A204.1 (cell line): ENCODE measurements at regions not wholly inside any gene's neighbourhood (a gene's known extent, or its start where the extent isn't known, plus 50 kb on each side); places are given as distances from the start of the nearest gene placed in this dataset.
"Not testable (repeated sequence)": the region's sequence is repeated elsewhere in the genome, so short reads cannot be mapped to it uniquely, and the experiment has no call there.

Experiments used
- FAIRE-seq: peaks from 2 replicates; lab custom pipeline; 2012; peaks lifted over from hg19 to GRCh38; lab: Jason Lieb, UNC

GRCh38 chr4:38385093-38386004, 278.6 kb upstream of the KLF3 start:
- FAIRE-seq, result no peak

GRCh38 chr4:38386005-38386551, 277.9 kb upstream of the KLF3 start:
- no peak for FAIRE-seq

GRCh38 chr4:38386654-38387188, 277.3 kb upstream of the KLF3 start:
- no peak for FAIRE-seq

- no peak for FAIRE-seq
Observed at GRCh38 chr4:38387348-38387747, 276.7 kb upstream of the KLF3 start.

GRCh38 chr4:38387819-38388218, 276.2 kb upstream of the KLF3 start:
- FAIRE-seq, result no peak

GRCh38 chr4:38388907-38389306, 275.1 kb upstream of the KLF3 start:
- not testable (repeated sequence) for FAIRE-seq

- FAIRE-seq, result no peak
Observed at GRCh38 chr4:38390969-38391545, 272.9 kb upstream of the KLF3 start.

- FAIRE-seq, result no peak
Observed at GRCh38 chr4:38392223-38392855, 271.7 kb upstream of the KLF3 start.

GRCh38 chr4:38396091-38396490, 267.9 kb upstream of the KLF3 start:
- no peak for FAIRE-seq

- no peak for FAIRE-seq
Observed at GRCh38 chr4:38396845-38397547, 267.0 kb upstream of the KLF3 start.

GRCh38 chr4:38400946-38401345, 263.1 kb upstream of the KLF3 start:
- no peak for FAIRE-seq

GRCh38 chr4:38406243-38406642, 257.8 kb upstream of the KLF3 start:
- FAIRE-seq, result no peak

GRCh38 chr4:38409852-38410251, 254.1 kb upstream of the KLF3 start:
- FAIRE-seq, result no peak

- FAIRE-seq, result no peak
Observed at GRCh38 chr4:38411092-38411491, 252.9 kb upstream of the KLF3 start.

- no peak for FAIRE-seq
Observed at GRCh38 chr4:38411981-38412536, 251.9 kb upstream of the KLF3 start.

- no peak for FAIRE-seq
Observed at GRCh38 chr4:38413524-38414341, 250.3 kb upstream of the KLF3 start.

GRCh38 chr4:38414410-38414809, 249.6 kb upstream of the KLF3 start:
- no peak for FAIRE-seq

- no peak for FAIRE-seq
Observed at GRCh38 chr4:38415682-38416081, 248.3 kb upstream of the KLF3 start.

GRCh38 chr4:38416450-38417014, 247.5 kb upstream of the KLF3 start:
- no peak for FAIRE-seq

- not testable (repeated sequence) for FAIRE-seq
Observed at GRCh38 chr4:38420254-38420653, 243.7 kb upstream of the KLF3 start.

- no peak for FAIRE-seq
Observed at GRCh38 chr4:38422850-38423249, 241.1 kb upstream of the KLF3 start.
